Natural killer cell (primary cell): ENCODE measurements at regions not wholly inside any gene's neighbourhood (a gene's known extent, or its start where the extent isn't known, plus 50 kb on each side); places are given as distances from the start of the nearest gene placed in this dataset.

Experiments
- ATAC-seq, 3 donors: fragments of 150-1000 bp in 2 of 3; fragments of 200-7000 bp in 1 of 3; cut with Tn5 transposase; 1 replicate in 1 of 3; 2 replicates in 2 of 3; pipeline ENCODE4 v1.10.0; 2021; ENCODE audit warnings: mild to moderate bottlenecking in 2 of 3, moderate library complexity in 2 of 3
- DNase-seq, 2 donors: peaks; one replicate each; pipeline versions ENCODE4 v3.0.0 to v3.0.0-alpha.2; 2013 to 2021; ENCODE audit warnings: mixed read lengths in 1 of 2
- H3K27ac ChIP-seq: one replicate; pipeline ENCODE4 v1.5.1; 2013; ENCODE audit warnings: mild to moderate bottlenecking, low read length
- H3K27me3 ChIP-seq: one replicate; pipeline ENCODE4 v1.6.1; 2013; ENCODE audit warnings: low read length; ENCODE audit not compliant: control insufficient read depth, insufficient read depth
- H3K36me3 ChIP-seq: one replicate; pipeline ENCODE4 v1.6.1; 2013; ENCODE audit warnings: low read length; ENCODE audit not compliant: control insufficient read depth, insufficient read depth
- H3K4me1 ChIP-seq: one replicate; pipeline ENCODE4 v1.6.1; 2013; ENCODE audit warnings: low read length; ENCODE audit not compliant: control insufficient read depth, insufficient read depth
- H3K4me3 ChIP-seq: one replicate; pipeline ENCODE4 v1.5.1; 2013; ENCODE audit warnings: low read length
- H3K9me3 ChIP-seq: one replicate; pipeline ENCODE4 v1.6.1; 2013; ENCODE audit warnings: low read length; ENCODE audit not compliant: control insufficient read depth, insufficient read depth
- H3K27ac Mint-ChIP-seq, 2 donors: one replicate each; pipeline ENCODE4 v1.8.0; 2022; ENCODE audit warnings: mild to moderate bottlenecking in 2 of 2, mixed read lengths in 2 of 2, moderate library complexity in 1 of 2
- H3K27me3 Mint-ChIP-seq, 2 donors: one replicate each; pipeline ENCODE4 v1.8.0; 2022; ENCODE audit warnings: low read depth in 2 of 2, mixed read lengths in 2 of 2
- H3K36me3 Mint-ChIP-seq: one replicate; pipeline ENCODE4 v1.8.0; 2022; ENCODE audit warnings: mixed read lengths
- H3K4me1 Mint-ChIP-seq, 2 donors: one replicate each; pipeline ENCODE4 v1.8.0; 2022; ENCODE audit warnings: mixed read lengths in 2 of 2
- H3K4me3 Mint-ChIP-seq: one replicate; pipeline ENCODE4 v1.8.0; 2022; ENCODE audit warnings: mild to moderate bottlenecking, moderate library complexity, mixed read lengths
- H3K9me3 Mint-ChIP-seq, 2 donors: one replicate each; pipeline ENCODE4 v1.8.0; 2022; ENCODE audit warnings: mixed read lengths in 2 of 2
- WGBS: methylation state at CpG from one replicate; pipeline ENCODE4 v1.1.7; 2013; ENCODE audit warnings: missing lambda C conversion rate; ENCODE audit not compliant: insufficient coverage; 5-methylcytosine and 5-hydroxymethylcytosine counted together
- intact Hi-C: fragments of 100-400 bp; cut with micrococcal nuclease; formaldehyde crosslinking; loops from one replicate; pipeline ENCODE4 v1.14.2; 2022
- TF ChIP-seq, protein P1 (sequence below): fragments of 200-600 bp; IDR thresholded peaks from one replicate; pipeline ENCODE4 v1.8.0; 2022; ENCODE audit warnings: antibody characterized with exemption

DNA sequence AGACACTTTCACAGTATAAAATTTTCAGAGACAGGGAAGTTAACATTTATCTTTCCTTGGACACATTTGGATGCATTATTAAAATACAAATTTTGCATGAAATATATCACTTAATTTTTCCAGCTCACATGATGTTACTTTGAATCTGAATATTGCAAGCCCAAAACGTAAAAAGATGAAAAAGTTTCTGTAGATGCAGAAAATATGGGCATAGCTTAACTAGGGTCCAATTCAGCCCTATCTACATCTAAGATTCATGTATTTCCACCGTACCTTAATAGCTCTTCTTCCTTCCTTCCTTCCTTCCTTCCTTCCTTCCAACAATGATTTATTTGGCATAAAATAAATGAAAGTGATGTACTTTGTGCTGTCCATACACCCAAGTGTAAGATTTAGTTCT is 1084.6 kb upstream of the TMEFF2 start:
- Mint-ChIP-seq H3K9me3 (peaks cover 9 to 18% of the 10 kb centered on the region in 2 donors), H3K36me3 (no peaks in the 10 kb centered on the region), H3K4me3 (no peak overlapping the region), H3K27me3 (no peaks in the 10 kb centered on the region), H3K27ac (no peak overlapping the region), H3K4me1 (no peaks in the 10 kb centered on the region)
- H3K27ac ChIP-seq = no peak overlapping the region
- ATAC-seq = no peak
- intact Hi-C loops = no loop called here
- H3K27me3 ChIP-seq = no peaks in the 10 kb centered on the region
- no CpG with 5 or more reads among the region's 2 CpGs for WGBS
- peaks cover 4% of the 10 kb centered on the region for H3K9me3 ChIP-seq
- no peaks in the 10 kb centered on the region for H3K4me1 ChIP-seq
- no peaks in the 10 kb centered on the region for H3K36me3 ChIP-seq
- no peak for DNase-seq
- H3K4me3 ChIP-seq = no peak overlapping the region
- TF ChIP-seq, protein P1, sequence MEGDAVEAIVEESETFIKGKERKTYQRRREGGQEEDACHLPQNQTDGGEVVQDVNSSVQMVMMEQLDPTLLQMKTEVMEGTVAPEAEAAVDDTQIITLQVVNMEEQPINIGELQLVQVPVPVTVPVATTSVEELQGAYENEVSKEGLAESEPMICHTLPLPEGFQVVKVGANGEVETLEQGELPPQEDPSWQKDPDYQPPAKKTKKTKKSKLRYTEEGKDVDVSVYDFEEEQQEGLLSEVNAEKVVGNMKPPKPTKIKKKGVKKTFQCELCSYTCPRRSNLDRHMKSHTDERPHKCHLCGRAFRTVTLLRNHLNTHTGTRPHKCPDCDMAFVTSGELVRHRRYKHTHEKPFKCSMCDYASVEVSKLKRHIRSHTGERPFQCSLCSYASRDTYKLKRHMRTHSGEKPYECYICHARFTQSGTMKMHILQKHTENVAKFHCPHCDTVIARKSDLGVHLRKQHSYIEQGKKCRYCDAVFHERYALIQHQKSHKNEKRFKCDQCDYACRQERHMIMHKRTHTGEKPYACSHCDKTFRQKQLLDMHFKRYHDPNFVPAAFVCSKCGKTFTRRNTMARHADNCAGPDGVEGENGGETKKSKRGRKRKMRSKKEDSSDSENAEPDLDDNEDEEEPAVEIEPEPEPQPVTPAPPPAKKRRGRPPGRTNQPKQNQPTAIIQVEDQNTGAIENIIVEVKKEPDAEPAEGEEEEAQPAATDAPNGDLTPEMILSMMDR = no peak

DNA sequence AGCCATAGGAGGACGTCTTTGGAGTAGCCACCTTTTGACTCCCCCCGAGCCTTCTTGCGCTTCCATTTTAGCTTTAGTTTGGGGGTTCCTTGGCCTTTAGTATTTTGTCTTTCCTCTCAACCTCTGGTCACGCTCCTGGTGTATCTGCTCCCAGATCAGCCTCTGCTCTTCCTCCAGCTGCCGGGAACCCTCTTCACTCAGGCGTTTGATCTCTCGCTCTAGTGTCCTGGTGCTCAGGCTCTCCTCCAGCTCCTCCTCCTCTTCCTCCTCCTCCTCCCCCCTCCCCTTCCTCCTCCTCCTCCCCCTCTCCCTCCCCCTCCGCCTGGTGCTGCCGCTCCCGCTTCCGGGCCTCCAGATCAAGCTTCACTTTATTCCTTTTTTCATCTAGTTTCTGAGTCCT is 1082.3 kb upstream of the TMEFF2 start:
- Mint-ChIP-seq H3K4me3 (no peak overlapping the region), H3K9me3 (peaks cover 11 to 22% of the 10 kb centered on the region in 2 donors), H3K36me3 (no peaks in the 10 kb centered on the region), H3K27me3 (no peaks in the 10 kb centered on the region), H3K4me1 (no peaks in the 10 kb centered on the region), H3K27ac (no peak overlapping the region)
- intact Hi-C loops = no loop called here
- Histone ChIP-seq H3K27ac (no peak overlapping the region), H3K9me3 (peaks cover 4% of the 10 kb centered on the region), H3K4me1 (no peaks in the 10 kb centered on the region), H3K36me3 (no peaks in the 10 kb centered on the region), H3K4me3 (no peak overlapping the region), H3K27me3 (no peaks in the 10 kb centered on the region)
- no peak for DNase-seq
- ATAC-seq = no peak
- TF ChIP-seq, protein P1 = no peak
- WGBS = 86% methylated on average over 11 of the region's 11 CpGs

DNA sequence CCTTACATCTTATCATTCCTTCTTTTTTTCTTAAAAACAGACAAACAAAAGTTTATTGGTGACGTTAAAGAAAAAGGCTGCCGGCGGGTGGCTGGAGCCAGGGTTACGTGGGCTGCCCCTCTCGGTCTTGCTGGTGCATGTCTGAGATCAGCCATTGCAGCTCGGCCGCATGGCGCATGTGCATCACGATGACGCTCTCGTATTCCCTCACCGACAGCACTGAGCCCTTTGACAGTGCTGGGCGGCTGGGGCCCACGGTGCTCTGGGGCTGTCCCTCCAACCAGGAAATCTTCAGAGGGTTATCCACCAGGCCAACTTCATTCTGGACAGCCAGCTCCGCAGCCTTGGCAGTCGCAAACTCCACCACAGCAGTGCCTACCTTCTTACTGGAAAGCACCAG is 1081.8 kb upstream of the TMEFF2 start:
- Mint-ChIP-seq H3K4me1 (no peaks in the 10 kb centered on the region), H3K9me3 (peaks cover 12 to 24% of the 10 kb centered on the region in 2 donors), H3K27me3 (no peaks in the 10 kb centered on the region), H3K4me3 (no peak overlapping the region), H3K36me3 (no peaks in the 10 kb centered on the region), H3K27ac (no peak overlapping the region)
- Histone ChIP-seq H3K9me3 (peaks cover 4% of the 10 kb centered on the region), H3K36me3 (no peaks in the 10 kb centered on the region), H3K27ac (no peak overlapping the region), H3K27me3 (no peaks in the 10 kb centered on the region), H3K4me3 (no peak overlapping the region), H3K4me1 (no peaks in the 10 kb centered on the region)
- DNase-seq (no peak), ATAC-seq (no peak)
- TF ChIP-seq, protein P1 = no peak
- WGBS = 96% methylated on average over 16 of the region's 16 CpGs
- intact Hi-C loops = no loop called here

DNA sequence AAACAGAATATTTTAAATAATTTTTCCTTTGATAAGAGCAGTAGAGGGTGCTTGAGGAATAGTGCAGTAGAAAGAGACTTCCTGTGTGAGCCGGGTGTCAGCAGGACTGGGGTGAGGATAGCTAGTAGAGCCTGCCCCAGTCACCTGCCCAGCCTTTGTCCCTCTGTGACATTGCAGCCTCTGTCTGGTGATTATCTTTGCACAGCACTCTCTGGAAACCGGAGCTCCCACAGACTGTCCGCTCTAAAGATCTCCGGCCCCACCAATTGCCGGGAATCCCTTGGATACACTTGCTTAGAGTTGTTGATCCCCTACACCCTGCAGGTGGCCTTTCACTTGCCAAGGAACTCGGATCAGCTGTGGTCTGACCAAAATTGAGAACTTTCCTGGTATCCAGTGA is 1081.3 kb upstream of the TMEFF2 start:
- no peaks in the 10 kb centered on the region for H3K27me3 Mint-ChIP-seq
- DNase-seq (no peak), ATAC-seq (no peak)
- peaks cover 12 to 24% of the 10 kb centered on the region in 2 donors for H3K9me3 Mint-ChIP-seq
- Histone ChIP-seq H3K36me3 (no peaks in the 10 kb centered on the region), H3K27ac (no peak overlapping the region), H3K27me3 (no peaks in the 10 kb centered on the region), H3K4me3 (no peak overlapping the region), H3K9me3 (peaks cover 4% of the 10 kb centered on the region), H3K4me1 (no peaks in the 10 kb centered on the region)
- intact Hi-C loops = no loop called here
- WGBS = 93% methylated on average over 6 of the region's 6 CpGs
- no peak overlapping the region for H3K4me3 Mint-ChIP-seq
- no peak overlapping the region for H3K27ac Mint-ChIP-seq
- H3K36me3 Mint-ChIP-seq = no peaks in the 10 kb centered on the region
- TF ChIP-seq, protein P1 = no peak
- no peaks in the 10 kb centered on the region for H3K4me1 Mint-ChIP-seq
